LNCAP (cell line): ENCODE measurements at regions not wholly inside any gene's neighbourhood (a gene's known extent, or its start where the extent isn't known, plus 50 kb on each side); places are given as distances from the start of the nearest gene placed in this dataset.

ENCODE experiments used
- TF ChIP-seq, protein P1 (sequence below): fragments of 450-650 bp; IDR thresholded peaks from 2 replicates; pipeline ENCODE4 v1.5.1; 2017; ENCODE audit warnings: mild to moderate bottlenecking

DNA sequence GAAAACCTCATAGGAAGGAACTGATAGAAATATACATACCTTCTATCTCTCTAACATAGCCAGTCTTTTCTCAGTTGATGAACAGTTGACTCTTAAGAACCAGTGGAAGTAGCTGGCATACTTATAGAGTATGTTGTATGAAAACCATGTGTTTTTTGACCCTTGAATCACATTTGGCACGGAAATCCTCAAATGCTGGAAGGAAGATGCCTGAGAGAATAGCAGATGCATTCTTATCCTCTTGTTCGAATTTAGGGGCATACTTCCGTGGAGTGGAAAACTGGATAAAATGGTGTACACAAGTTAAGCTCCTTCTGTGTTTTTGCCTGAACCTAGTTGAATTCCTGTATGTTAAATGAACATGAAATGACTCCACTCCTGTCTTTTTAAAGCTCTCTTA is 145.5 kb downstream of the PCDH7 start:
- TF ChIP-seq, protein P1, sequence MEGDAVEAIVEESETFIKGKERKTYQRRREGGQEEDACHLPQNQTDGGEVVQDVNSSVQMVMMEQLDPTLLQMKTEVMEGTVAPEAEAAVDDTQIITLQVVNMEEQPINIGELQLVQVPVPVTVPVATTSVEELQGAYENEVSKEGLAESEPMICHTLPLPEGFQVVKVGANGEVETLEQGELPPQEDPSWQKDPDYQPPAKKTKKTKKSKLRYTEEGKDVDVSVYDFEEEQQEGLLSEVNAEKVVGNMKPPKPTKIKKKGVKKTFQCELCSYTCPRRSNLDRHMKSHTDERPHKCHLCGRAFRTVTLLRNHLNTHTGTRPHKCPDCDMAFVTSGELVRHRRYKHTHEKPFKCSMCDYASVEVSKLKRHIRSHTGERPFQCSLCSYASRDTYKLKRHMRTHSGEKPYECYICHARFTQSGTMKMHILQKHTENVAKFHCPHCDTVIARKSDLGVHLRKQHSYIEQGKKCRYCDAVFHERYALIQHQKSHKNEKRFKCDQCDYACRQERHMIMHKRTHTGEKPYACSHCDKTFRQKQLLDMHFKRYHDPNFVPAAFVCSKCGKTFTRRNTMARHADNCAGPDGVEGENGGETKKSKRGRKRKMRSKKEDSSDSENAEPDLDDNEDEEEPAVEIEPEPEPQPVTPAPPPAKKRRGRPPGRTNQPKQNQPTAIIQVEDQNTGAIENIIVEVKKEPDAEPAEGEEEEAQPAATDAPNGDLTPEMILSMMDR, result no peak

DNA sequence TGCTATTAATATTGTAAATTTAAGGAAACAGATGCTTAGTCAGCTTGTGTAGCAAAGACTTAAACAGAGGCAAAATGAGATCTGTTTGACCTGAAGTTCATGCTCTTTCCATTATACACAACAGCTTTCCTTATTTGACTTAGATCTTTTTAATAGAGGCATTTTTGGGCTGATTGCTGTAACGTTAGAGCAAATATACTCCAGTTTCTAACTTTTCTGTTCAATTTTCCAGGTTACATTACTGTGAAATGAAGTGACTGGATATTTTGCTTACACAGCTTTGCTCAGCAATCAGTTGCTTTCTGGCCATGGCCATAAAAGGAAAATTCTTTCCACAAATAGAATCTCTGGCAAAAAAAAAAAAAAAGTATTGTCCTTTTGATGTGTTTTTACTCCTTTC is 146.2 kb downstream of the PCDH7 start:
- TF ChIP-seq, protein P1, result no peak

DNA sequence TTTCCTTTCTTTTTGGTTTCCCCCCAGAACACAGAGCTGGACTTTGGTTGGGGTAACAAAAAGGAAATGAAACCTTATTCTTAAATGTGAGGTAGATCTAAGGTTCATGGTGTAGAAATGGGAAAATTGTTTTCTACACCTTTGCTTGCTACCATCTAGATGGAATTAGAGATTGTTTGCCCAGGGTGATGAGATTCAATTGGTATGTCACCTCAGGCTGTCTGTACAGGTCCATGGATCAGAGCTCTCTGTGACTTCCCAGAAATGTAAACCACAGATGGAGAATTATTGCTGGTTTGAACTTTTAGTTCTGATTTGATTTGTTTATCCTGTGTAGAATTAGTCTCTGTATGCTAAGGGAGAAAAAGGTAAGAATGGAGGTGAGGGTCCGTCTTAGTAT is 146.7 kb downstream of the PCDH7 start:
- TF ChIP-seq, protein P1, result no peak

DNA sequence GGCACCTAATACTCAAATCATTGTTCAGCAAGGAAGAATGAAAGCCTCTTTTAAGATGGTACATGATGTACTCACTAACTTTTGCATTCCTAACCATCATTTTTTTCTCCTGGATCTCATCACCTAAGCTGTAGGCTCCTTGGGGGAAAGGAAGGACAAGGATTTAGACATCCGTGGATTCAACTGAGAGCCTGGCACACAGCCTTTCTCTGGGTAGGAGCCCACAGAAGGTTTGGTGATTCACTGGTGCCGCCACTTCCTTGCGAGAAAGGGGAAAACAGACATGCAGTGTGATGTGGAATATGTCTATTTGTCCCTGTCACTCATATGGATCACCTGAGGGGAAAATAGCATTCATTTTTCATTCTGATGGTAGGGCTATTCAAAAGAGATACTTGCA is 147.3 kb downstream of the PCDH7 start:
- TF ChIP-seq, protein P1, result no peak

DNA sequence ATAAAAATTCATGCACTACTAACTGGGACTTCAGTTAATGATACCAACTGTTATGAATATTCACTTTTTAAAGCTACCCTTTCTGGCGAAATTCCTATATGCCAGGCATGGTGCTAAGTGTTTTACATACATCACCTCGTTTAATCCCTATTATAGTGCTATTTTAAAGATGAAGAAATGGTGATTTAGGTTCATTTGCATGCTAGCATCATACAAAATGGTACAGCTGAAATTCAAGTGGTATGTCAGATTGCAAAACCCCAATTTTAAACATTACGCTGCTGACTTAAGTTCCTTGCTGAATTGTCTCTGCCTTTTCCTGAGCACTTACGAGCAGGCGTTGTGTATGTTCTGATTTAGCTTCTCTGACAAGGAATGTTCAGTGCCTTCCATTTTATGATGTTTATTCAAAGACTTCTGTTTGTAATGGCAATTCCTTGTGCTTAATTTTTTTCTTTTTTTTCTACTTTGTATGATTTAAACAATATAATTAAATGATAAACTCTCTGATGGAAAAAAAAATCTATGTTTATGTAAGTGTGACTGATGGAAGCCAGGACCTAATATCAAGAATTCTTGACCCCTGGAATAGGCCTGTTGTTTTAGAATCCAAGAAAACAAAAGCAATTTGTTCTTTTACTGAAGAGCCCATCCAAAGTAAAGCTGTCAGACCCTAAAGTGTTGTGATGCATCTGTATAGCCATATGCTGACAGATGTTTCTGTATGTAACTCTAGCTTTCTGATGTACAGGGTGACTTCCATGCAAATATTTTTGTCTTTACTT is 148.1 kb downstream of the PCDH7 start:
- TF ChIP-seq, protein P1, result no peak

DNA sequence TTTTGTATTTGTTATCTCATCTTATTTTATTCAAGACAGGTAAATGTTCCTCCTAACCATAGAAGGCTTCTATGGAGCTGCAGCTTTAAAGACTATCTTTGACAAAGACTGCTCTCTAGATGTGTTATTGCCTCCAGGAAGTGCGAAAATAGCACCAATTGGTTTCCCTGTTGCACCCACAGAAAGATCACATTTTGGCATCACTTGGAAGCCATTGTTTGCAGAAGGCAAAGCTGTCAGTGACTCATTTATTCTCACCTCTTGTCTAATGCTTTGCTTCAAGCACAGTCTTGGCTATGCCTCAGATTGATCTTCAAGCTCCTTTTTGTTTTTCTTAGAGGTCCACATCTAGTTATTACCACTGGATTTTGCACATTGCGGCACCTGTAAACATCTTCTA is 150.3 kb downstream of the PCDH7 start:
- TF ChIP-seq, protein P1, result no peak

DNA sequence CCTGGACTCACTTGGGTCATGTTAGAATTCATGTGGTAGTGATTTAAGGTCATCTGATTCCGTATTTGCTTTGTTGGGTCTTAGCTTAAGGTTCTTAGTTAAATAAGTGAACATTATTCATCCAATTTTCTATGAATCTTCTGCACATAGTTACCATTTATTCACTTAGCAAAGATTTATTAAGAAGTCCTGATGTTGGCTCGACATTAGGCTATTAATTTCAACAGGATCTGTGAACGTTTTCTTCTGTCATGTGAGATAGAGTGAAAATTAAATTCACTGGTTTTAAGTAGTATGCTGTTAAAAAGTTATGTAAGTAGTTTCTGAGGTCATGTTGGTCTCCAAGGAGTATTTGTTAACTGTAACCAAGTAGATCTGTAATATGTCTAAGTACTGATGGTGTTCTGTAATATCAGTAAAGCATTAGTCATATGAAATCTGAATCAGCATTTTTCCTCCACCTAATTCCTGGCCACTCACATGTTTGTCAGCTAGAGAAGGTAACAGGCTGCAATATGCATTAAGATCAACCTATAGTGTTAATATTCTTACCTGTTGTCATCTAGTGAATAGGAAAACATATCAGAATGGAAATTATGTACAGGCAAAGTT is 155.6 kb downstream of the PCDH7 start:
- TF ChIP-seq, protein P1, result no peak
